B cell (primary cell): ENCODE measurements at regions not wholly inside any gene's neighbourhood (a gene's known extent, or its start where the extent isn't known, plus 50 kb on each side); places are given as distances from the start of the nearest gene placed in this dataset.

Experiments used
- EZH2 ChIP-seq: IDR thresholded peaks from 2 replicates; pipeline ENCODE4 v1.6.1; 2012; ENCODE audit warnings: borderline replicate concordance, low read depth, mild to moderate bottlenecking, moderate library complexity, low read length; ENCODE audit not compliant: insufficient read depth, poor library complexity, severe bottlenecking
- TF ChIP-seq, protein P1 (sequence below): fragments of 200-600 bp; IDR thresholded peaks from one replicate; pipeline ENCODE4 v1.8.0; 2022; ENCODE audit warnings: antibody characterized with exemption, mild to moderate bottlenecking

- TF ChIP-seq, protein P1, sequence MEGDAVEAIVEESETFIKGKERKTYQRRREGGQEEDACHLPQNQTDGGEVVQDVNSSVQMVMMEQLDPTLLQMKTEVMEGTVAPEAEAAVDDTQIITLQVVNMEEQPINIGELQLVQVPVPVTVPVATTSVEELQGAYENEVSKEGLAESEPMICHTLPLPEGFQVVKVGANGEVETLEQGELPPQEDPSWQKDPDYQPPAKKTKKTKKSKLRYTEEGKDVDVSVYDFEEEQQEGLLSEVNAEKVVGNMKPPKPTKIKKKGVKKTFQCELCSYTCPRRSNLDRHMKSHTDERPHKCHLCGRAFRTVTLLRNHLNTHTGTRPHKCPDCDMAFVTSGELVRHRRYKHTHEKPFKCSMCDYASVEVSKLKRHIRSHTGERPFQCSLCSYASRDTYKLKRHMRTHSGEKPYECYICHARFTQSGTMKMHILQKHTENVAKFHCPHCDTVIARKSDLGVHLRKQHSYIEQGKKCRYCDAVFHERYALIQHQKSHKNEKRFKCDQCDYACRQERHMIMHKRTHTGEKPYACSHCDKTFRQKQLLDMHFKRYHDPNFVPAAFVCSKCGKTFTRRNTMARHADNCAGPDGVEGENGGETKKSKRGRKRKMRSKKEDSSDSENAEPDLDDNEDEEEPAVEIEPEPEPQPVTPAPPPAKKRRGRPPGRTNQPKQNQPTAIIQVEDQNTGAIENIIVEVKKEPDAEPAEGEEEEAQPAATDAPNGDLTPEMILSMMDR = no peak
- no peak for TF ChIP-seq EZH2
Measured at GRCh38 chr3:187590861-187591576, 79.2 kb downstream of the SST start.
